ENCODE measurements at regions not wholly inside any gene's neighbourhood (a gene's known extent, or its start where the extent isn't known, plus 50 kb on each side); places are given as distances from the start of the nearest gene placed in this dataset.

DNA sequence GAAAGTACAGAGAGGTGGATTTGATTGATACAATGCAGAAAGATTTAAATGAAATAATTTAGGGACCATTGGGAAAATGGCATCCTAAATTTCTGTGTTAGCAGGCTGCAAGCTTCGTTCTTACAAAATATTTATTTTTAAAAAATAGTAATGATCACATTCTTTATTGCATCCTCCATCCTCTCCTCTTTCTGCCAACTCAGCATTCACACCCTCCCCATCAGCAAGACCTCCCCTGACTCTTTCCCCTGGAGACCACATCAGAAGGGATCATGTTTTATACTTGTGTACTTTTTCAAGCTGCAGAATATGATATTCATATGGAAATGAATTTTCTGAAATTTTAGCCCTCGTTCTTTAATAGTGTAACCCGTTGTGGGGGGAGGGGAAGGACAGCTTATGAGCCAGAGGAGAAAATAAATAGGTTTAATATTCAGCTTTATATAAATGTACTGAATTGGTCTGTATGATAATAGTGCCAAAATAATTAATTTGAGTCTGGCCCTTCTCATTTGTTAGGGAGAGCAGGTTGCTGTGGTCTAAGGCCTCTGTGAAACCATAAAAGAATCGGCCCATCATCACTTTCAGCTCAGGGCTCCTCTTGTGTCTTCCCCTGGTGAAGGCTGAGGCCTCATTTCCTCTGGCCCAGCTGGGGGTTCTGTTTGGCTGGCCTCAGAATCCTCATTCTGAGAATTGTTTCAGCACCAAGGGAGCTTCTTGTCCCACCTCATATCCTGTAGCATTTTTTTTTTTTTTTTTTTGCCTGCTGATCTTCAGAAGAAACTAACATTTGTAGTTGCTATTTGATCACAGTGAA lies 330.8 kb downstream of the TXNL1 start:
- TF ChIP-seq, protein P1, sequence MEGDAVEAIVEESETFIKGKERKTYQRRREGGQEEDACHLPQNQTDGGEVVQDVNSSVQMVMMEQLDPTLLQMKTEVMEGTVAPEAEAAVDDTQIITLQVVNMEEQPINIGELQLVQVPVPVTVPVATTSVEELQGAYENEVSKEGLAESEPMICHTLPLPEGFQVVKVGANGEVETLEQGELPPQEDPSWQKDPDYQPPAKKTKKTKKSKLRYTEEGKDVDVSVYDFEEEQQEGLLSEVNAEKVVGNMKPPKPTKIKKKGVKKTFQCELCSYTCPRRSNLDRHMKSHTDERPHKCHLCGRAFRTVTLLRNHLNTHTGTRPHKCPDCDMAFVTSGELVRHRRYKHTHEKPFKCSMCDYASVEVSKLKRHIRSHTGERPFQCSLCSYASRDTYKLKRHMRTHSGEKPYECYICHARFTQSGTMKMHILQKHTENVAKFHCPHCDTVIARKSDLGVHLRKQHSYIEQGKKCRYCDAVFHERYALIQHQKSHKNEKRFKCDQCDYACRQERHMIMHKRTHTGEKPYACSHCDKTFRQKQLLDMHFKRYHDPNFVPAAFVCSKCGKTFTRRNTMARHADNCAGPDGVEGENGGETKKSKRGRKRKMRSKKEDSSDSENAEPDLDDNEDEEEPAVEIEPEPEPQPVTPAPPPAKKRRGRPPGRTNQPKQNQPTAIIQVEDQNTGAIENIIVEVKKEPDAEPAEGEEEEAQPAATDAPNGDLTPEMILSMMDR (IDR thresholded peaks at IDR 0.05; ENCODE audit: low read length) = no peak
- TF ChIP-seq EZH2 (optimal IDR thresholded peaks at IDR 0.05; ENCODE audit: low read depth, low read length) (no peak), EZH2phosphoT487 (IDR thresholded peaks at IDR 0.05; ENCODE audit: low read length) (no peak)

All from MM.1S (cell line).